Sigmoid colon (tissue), 4 donors: ENCODE measurements at regions not wholly inside any gene's neighbourhood (a gene's known extent, or its start where the extent isn't known, plus 50 kb on each side); places are given as distances from the start of the nearest gene placed in this dataset.

Experiments
- CTCF ChIP-seq, 4 experiments: fragments of 450-650 bp in 3 of 4; fragments of 200-600 bp in 1 of 4; IDR thresholded peaks; one replicate each; pipeline ENCODE4 v1.5.1; 2016 to 2019; ENCODE audit warnings: antibody characterized with exemption in 4 of 4, mild to moderate bottlenecking in 3 of 4, moderate library complexity in 2 of 4
- EP300 ChIP-seq, 4 donors: sonication (generic); formaldehyde crosslinking; IDR thresholded peaks; one replicate each; pipeline ENCODE4 v1.6.1; 2017; ENCODE audit warnings: antibody characterized with exemption in 4 of 4
- POLR2A ChIP-seq, 2 donors: fragments of 450-650 bp; IDR thresholded peaks; one replicate each; pipeline ENCODE4 v1.6.1; 2016; ENCODE audit warnings: antibody characterized with exemption in 2 of 2, mild to moderate bottlenecking in 2 of 2, moderate library complexity in 2 of 2
- POLR2AphosphoS5 ChIP-seq, 4 donors: sonication (generic); formaldehyde crosslinking; IDR thresholded peaks; one replicate each; pipeline ENCODE4 v1.6.1; 2017; ENCODE audit warnings: antibody characterized with exemption in 4 of 4

- TF ChIP-seq POLR2A (IDR thresholded peaks at IDR 0.05) (no peak), CTCF (IDR thresholded peaks at IDR 0.05) (no peak), POLR2AphosphoS5 (IDR thresholded peaks at IDR 0.05) (no peak), EP300 (IDR thresholded peaks at IDR 0.05) (no peak)
These were observed 212.9 kb upstream of the SMIM31 start for GRCh38 chr4:164540987-164541386.
